ENCODE measurements at regions not wholly inside any gene's neighbourhood (a gene's known extent, or its start where the extent isn't known, plus 50 kb on each side); places are given as distances from the start of the nearest gene placed in this dataset.

GRCh38 chr2:11073251-11073650 is 82.0 kb upstream of the SLC66A3 start:
- TF ChIP-seq SP1 (IDR thresholded peaks at IDR 0.05): no peak
- no peak for TF ChIP-seq FOXK2 (IDR thresholded peaks at IDR 0.05)
- no peak for TF ChIP-seq BHLHE40 (IDR thresholded peaks at IDR 0.05; ENCODE audit: borderline replicate concordance)

Data from HEK293T (cell line).